Parathyroid adenoma (tissue), 2 donors: ENCODE measurements at regions not wholly inside any gene's neighbourhood (a gene's known extent, or its start where the extent isn't known, plus 50 kb on each side); places are given as distances from the start of the nearest gene placed in this dataset.

Experiments used
- H2AFZ ChIP-seq: fragments of 300-600 bp; sonication (generic); one replicate; pipeline ENCODE4 v1.7.0; 2017; ENCODE audit warnings: antibody characterized with exemption, mild to moderate bottlenecking
- H3K27ac ChIP-seq: fragments of 300-600 bp; sonication (generic); one replicate; pipeline ENCODE4 v1.7.0; 2017
- H3K27me3 ChIP-seq: fragments of 300-600 bp; sonication (generic); one replicate; pipeline ENCODE4 v1.7.0; 2017; ENCODE audit warnings: low read length; ENCODE audit not compliant: control insufficient read depth, insufficient read depth
- H3K36me3 ChIP-seq: fragments of 300-600 bp; sonication (generic); one replicate; pipeline ENCODE4 v1.7.0; 2017; ENCODE audit warnings: low read length; ENCODE audit not compliant: control insufficient read depth, insufficient read depth
- H3K4me1 ChIP-seq: fragments of 300-600 bp; sonication (generic); one replicate; pipeline ENCODE4 v1.7.0; 2017; ENCODE audit warnings: control low read depth
- H3K4me2 ChIP-seq: fragments of 300-600 bp; sonication (generic); one replicate; pipeline ENCODE4 v1.7.0; 2017; ENCODE audit warnings: low read length
- H3K4me3 ChIP-seq: fragments of 300-600 bp; sonication (generic); one replicate; pipeline ENCODE4 v1.7.0; 2017; ENCODE audit warnings: low read depth, low read length
- H3K79me2 ChIP-seq: fragments of 300-600 bp; sonication (generic); one replicate; pipeline ENCODE4 v1.7.0; 2017; ENCODE audit warnings: control low read depth
- H3K9ac ChIP-seq: fragments of 300-600 bp; sonication (generic); one replicate; pipeline ENCODE4 v1.7.0; 2017; ENCODE audit warnings: mild to moderate bottlenecking
- H3K9me3 ChIP-seq: fragments of 300-600 bp; sonication (generic); one replicate; pipeline ENCODE4 v1.7.0; 2017; ENCODE audit warnings: low read length; ENCODE audit not compliant: control insufficient read depth
- TF ChIP-seq, protein P1 (sequence below): fragments of 300-600 bp; sonication (generic); IDR thresholded peaks from one replicate; pipeline ENCODE4 v1.7.0; 2017; ENCODE audit warnings: antibody characterized with exemption, mild to moderate bottlenecking
- donor health status: primary hyperparathyroidism.

DNA sequence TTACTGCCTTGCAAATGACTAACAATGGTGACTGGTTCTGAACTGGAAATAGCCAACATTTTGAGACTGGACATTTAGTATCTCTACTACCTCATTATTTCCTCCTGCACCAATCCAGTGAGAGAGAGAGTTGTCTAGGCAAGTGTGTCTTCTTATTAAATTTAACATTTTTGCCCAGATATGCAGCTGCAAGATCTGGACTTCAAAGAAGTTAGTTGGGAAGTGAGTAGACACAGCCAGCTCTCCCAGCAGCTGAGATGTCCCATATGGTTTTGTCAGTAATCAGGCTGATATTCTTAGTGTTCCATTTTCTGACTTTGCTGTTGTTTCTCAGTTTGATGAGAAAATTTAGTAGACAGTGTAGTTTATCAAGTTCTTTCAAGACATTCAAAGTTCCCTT is 1778.8 kb upstream of the CDH6 start:
- no peaks in the 10 kb centered on the region for H3K4me1 ChIP-seq
- no peak overlapping the region for H3K4me2 ChIP-seq
- H2AFZ ChIP-seq: no peak overlapping the region
- no peak overlapping the region for H3K27ac ChIP-seq
- H3K27me3 ChIP-seq: no peaks in the 10 kb centered on the region
- H3K36me3 ChIP-seq: no peaks in the 10 kb centered on the region
- no peaks in the 10 kb centered on the region for H3K79me2 ChIP-seq
- TF ChIP-seq, protein P1, sequence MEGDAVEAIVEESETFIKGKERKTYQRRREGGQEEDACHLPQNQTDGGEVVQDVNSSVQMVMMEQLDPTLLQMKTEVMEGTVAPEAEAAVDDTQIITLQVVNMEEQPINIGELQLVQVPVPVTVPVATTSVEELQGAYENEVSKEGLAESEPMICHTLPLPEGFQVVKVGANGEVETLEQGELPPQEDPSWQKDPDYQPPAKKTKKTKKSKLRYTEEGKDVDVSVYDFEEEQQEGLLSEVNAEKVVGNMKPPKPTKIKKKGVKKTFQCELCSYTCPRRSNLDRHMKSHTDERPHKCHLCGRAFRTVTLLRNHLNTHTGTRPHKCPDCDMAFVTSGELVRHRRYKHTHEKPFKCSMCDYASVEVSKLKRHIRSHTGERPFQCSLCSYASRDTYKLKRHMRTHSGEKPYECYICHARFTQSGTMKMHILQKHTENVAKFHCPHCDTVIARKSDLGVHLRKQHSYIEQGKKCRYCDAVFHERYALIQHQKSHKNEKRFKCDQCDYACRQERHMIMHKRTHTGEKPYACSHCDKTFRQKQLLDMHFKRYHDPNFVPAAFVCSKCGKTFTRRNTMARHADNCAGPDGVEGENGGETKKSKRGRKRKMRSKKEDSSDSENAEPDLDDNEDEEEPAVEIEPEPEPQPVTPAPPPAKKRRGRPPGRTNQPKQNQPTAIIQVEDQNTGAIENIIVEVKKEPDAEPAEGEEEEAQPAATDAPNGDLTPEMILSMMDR: no peak
- H3K9ac ChIP-seq: no peak overlapping the region
- no peaks in the 10 kb centered on the region for H3K9me3 ChIP-seq
- H3K4me3 ChIP-seq: no peak overlapping the region

DNA sequence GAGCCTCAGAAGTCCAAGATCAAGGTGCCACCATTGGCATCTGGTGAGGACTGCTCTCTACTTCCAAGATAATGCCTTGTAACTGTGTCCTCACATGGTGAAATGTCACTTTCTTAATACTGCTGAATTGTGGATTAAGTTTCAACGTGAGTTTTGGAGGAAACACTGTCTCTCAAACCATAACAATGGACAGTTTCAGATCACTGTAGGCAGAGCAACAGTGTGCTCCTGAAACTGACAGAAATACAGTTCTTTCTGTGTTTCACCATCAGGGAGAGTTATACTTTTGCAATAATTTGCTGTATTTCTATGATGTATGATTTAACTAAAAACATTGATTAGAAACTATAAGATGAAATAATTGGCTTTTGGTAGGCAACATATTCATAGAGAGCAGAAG is 1780.5 kb upstream of the CDH6 start:
- TF ChIP-seq, protein P1: no peak
- Histone ChIP-seq H3K79me2 (no peaks in the 10 kb centered on the region), H3K4me3 (no peak overlapping the region), H3K4me1 (no peaks in the 10 kb centered on the region), H3K27ac (no peak overlapping the region), H3K27me3 (no peaks in the 10 kb centered on the region), H3K9ac (no peak overlapping the region), H2AFZ (no peak overlapping the region), H3K9me3 (no peaks in the 10 kb centered on the region), H3K36me3 (no peaks in the 10 kb centered on the region), H3K4me2 (no peak overlapping the region)

DNA sequence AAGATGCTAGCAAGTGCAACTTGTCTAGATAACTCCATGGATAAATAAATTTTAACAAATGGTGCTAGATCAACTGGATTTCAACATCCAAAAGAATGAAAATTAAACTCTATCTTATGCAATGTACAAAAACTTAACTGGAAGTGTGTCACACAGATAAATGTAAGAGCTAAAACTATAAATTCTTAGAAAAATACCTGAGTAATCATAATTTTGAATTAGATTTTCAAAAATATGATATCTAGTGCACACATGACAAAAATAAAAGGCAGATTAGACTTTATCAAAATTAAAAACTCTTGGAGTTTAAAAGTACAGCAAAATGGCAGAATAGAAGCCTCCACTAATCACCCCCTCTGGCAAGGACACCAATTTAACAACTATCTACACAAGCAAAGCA is 1791.2 kb upstream of the CDH6 start:
- H3K4me3 ChIP-seq: no peak overlapping the region

DNA sequence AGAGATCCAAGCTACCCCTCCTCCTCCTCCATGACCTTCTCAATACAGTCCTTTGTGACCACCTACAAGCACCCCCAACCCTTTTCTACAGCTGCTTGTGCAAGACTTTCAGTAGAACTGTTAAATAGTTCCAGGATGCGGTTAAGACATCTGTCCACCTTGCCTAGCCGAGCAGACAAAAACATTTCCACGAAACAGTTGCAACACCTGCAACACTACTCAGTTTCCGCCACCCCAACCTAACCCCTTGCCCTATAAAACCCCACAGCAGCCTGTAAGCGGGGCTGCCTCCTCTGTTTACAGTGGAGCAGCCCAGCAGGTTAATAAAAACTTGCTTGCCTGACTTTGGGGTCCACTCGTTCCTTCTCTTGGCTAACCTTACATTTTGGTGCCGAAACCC is 1803.5 kb upstream of the CDH6 start:
- H3K79me2 ChIP-seq: no peaks in the 10 kb centered on the region
- H3K4me1 ChIP-seq: no peaks in the 10 kb centered on the region
- no peaks in the 10 kb centered on the region for H3K36me3 ChIP-seq
- TF ChIP-seq, protein P1: no peak
- no peak overlapping the region for H3K9ac ChIP-seq
- H2AFZ ChIP-seq: no peak overlapping the region
- no peak overlapping the region for H3K4me3 ChIP-seq
- H3K27me3 ChIP-seq: no peaks in the 10 kb centered on the region
- H3K27ac ChIP-seq: no peak overlapping the region
- no peak overlapping the region for H3K4me2 ChIP-seq
- H3K9me3 ChIP-seq: no peaks in the 10 kb centered on the region

More for the DNA sequence above, 1791.2 kb upstream of the CDH6 start:
- Histone ChIP-seq H3K4me2 (no peak overlapping the region), H3K9ac (no peak overlapping the region), H3K9me3 (no peaks in the 10 kb centered on the region), H3K36me3 (no peaks in the 10 kb centered on the region), H3K4me1 (no peaks in the 10 kb centered on the region), H3K27ac (no peak overlapping the region), H2AFZ (no peak overlapping the region), H3K79me2 (no peaks in the 10 kb centered on the region), H3K27me3 (no peaks in the 10 kb centered on the region)
- TF ChIP-seq, protein P1: no peak

DNA sequence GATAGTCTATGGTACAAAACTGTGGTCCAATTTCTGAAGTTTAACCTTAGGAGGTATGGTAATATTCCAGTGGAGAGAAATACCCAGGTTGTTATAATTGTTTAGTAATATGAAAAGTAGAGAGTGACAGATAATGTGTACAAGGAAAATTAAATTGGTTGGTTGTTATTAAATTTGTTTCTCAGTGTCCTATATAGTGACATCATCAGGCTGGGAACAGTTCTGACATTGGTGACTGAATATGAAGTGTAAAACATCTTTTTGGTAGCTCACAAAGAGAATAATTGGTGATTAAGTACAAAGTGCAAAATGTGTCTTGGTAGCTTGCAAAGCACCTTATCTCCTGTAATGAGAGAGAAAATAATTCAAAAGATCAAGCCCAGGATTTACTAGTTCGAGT is 1806.1 kb upstream of the CDH6 start:
- no peaks in the 10 kb centered on the region for H3K79me2 ChIP-seq
- no peak overlapping the region for H3K4me2 ChIP-seq
- no peaks in the 10 kb centered on the region for H3K36me3 ChIP-seq
- H3K27me3 ChIP-seq: no peaks in the 10 kb centered on the region
- TF ChIP-seq, protein P1: no peak
- no peak overlapping the region for H3K27ac ChIP-seq
- no peak overlapping the region for H2AFZ ChIP-seq
- no peaks in the 10 kb centered on the region for H3K9me3 ChIP-seq
- no peak overlapping the region for H3K4me3 ChIP-seq
- no peaks in the 10 kb centered on the region for H3K4me1 ChIP-seq
- H3K9ac ChIP-seq: no peak overlapping the region
